ENCODE measurements at regions not wholly inside any gene's neighbourhood (a gene's known extent, or its start where the extent isn't known, plus 50 kb on each side); places are given as distances from the start of the nearest gene placed in this dataset.

DNA sequence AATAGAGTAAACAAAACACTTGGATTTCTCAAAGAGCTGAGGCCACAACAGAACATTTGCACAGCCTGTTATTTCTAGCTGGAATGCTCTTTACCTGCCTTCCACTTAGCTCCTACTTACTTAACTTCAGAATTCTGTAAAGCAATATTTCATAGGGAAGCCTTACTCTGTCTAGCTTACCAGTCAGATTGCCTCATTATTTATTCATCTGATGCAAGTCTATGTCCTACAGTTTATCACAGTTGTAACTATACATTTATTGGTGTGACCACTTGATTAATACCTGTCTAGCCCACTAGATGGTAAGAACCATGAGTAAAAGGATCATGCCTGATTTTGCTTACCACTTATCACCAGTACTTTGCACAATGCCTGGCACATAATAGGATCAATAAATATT, 56.1 kb upstream of the ME3 start:
- H3K27ac ChIP-seq (ENCODE audit: low read depth, low read length, poor library complexity, severe bottlenecking), result no peak overlapping the region
- no peaks in the 10 kb centered on the region for H3K9me2 ChIP-seq (ENCODE audit: insufficient read depth, low read length)
- H4K20me1 ChIP-seq (ENCODE audit: insufficient read depth, low read length), result no peaks in the 10 kb centered on the region
- no peaks in the 10 kb centered on the region for H3K36me3 ChIP-seq (ENCODE audit: insufficient read depth, low read length)
- H3K79me2 ChIP-seq (ENCODE audit: insufficient read depth, low read depth, low read length), result no peaks in the 10 kb centered on the region
- H2AFZ ChIP-seq (ENCODE audit: low read length), result no peak overlapping the region
- TF ChIP-seq, protein P1, sequence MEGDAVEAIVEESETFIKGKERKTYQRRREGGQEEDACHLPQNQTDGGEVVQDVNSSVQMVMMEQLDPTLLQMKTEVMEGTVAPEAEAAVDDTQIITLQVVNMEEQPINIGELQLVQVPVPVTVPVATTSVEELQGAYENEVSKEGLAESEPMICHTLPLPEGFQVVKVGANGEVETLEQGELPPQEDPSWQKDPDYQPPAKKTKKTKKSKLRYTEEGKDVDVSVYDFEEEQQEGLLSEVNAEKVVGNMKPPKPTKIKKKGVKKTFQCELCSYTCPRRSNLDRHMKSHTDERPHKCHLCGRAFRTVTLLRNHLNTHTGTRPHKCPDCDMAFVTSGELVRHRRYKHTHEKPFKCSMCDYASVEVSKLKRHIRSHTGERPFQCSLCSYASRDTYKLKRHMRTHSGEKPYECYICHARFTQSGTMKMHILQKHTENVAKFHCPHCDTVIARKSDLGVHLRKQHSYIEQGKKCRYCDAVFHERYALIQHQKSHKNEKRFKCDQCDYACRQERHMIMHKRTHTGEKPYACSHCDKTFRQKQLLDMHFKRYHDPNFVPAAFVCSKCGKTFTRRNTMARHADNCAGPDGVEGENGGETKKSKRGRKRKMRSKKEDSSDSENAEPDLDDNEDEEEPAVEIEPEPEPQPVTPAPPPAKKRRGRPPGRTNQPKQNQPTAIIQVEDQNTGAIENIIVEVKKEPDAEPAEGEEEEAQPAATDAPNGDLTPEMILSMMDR (conservative IDR thresholded peaks at IDR 0.05; ENCODE audit: low read length), result no peak
- TF ChIP-seq EZH2phosphoT487 (IDR thresholded peaks at IDR 0.05; ENCODE audit: borderline replicate concordance, low read depth, low read length), result no peak
- H3K9me3 ChIP-seq (ENCODE audit: low read length), result no peaks in the 10 kb centered on the region
- H3K4me3 ChIP-seq (ENCODE audit: low read depth, low read length, poor library complexity, severe bottlenecking), result no peak overlapping the region
- no peak for DNase-seq (ENCODE audit: low spot score)
- intact Hi-C loops (cut with micrococcal nuclease; ENCODE audit: unreplicated experiment), result no loop called here
- no peak overlapping the region for H3K4me2 ChIP-seq (ENCODE audit: low read length)
- no TSS peak for BruUV-seq (replicated peaks)
- no peaks in the 10 kb centered on the region for H3K4me1 ChIP-seq (ENCODE audit: insufficient read depth, low read length, poor library complexity, severe bottlenecking)
- CTCF ChIA-PET (ENCODE audit: unreplicated experiment), result no interaction called here
- POLR2A ChIA-PET, result no interaction called here

DNA sequence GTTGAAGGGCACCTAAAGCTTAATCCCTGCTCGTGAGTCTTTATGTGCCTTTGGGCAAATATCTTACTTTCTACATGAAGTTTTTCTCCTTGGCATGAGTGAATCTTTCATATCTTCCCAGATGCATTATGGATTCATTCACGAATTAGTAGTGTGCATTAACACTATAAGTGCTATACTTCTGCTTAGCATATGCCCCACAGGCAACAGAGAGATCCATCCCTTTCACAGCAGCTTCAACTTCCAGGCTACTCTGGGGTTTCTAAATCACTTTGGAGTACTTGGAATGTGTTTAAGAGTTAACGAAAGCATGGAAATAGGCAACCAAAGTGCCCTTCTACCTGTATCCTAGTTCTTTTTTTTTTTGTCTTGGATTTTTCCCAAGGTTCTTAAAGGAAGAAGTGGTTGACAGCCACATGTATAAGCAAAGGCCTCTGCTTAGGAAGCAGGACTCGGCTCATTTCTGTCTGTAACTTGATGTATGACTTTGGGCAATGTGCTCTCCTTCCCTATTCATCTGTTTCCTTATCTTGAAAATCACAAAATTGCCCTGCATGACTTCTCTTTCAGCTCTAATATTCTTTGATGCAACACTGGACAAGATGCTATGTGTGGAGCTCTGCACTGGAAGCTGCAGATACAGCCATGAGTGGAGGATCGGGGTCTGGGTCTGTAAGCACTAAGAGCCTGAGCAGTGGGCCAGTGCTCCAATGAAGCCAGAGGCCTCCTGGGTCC, 54.5 kb upstream of the ME3 start:
- no peak overlapping the region for H3K4me3 ChIP-seq (ENCODE audit: low read depth, low read length, poor library complexity, severe bottlenecking)
- DNase-seq (ENCODE audit: low spot score), result no peak
- no peak overlapping the region for H3K27ac ChIP-seq (ENCODE audit: low read depth, low read length, poor library complexity, severe bottlenecking)
- BruUV-seq (replicated peaks), result no TSS peak
- TF ChIP-seq, protein P1 (conservative IDR thresholded peaks at IDR 0.05; ENCODE audit: low read length), result no peak
- TF ChIP-seq EZH2phosphoT487 (IDR thresholded peaks at IDR 0.05; ENCODE audit: borderline replicate concordance, low read depth, low read length), result no peak
- no peak overlapping the region for H3K4me2 ChIP-seq (ENCODE audit: low read length)
- H3K4me1 ChIP-seq (ENCODE audit: insufficient read depth, low read length, poor library complexity, severe bottlenecking), result no peaks in the 10 kb centered on the region
- H3K9me2 ChIP-seq (ENCODE audit: insufficient read depth, low read length), result no peaks in the 10 kb centered on the region
- no peaks in the 10 kb centered on the region for H3K36me3 ChIP-seq (ENCODE audit: insufficient read depth, low read length)
- POLR2A ChIA-PET, result no interaction called here
- CTCF ChIA-PET (ENCODE audit: unreplicated experiment), result no interaction called here
- no peaks in the 10 kb centered on the region for H4K20me1 ChIP-seq (ENCODE audit: insufficient read depth, low read length)
- no peak overlapping the region for H2AFZ ChIP-seq (ENCODE audit: low read length)
- H3K9me3 ChIP-seq (ENCODE audit: low read length), result 0 out of 2 replicates have a peak, but pooled peaks cover 3% of the 10 kb centered on the region
- intact Hi-C loops (cut with micrococcal nuclease; ENCODE audit: unreplicated experiment), result no loop called here
- no peaks in the 10 kb centered on the region for H3K79me2 ChIP-seq (ENCODE audit: insufficient read depth, low read depth, low read length)

DNA sequence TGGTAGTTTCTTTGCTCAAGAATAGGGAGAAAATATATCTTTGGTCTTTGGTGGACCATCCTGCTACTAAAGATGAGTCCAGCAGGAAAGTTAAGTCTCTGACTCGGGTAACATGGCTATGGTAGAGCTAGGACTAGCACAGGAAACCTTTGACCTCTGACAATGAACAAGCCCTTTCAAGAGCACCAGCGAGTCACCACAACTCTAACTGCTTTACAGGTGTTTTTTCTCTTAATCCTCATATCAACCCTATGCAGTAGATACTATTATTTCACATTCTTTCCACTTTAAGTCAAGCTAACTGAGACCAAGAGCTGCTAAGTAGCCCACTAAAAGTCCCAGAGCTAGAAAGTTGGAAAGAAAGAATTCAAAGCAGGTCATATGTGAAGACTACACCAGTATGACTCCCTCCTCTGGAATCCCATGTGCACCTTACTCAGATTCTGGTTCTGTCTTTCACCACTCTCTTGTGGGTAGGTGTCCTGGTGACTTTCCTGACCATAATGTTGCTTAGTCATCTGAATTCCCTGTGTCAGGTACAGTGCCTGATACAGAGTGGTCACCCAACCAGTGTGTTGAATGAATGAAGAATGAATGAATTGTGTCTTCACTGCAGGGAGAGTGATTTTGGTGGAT, 53.8 kb upstream of the ME3 start:
- H2AFZ ChIP-seq (ENCODE audit: low read length), result no peak overlapping the region
- BruUV-seq (replicated peaks), result no TSS peak

More for the DNA sequence above, 53.8 kb upstream of the ME3 start:
- intact Hi-C loops (cut with micrococcal nuclease; ENCODE audit: unreplicated experiment), result no loop called here
- H3K79me2 ChIP-seq (ENCODE audit: insufficient read depth, low read depth, low read length), result no peaks in the 10 kb centered on the region
- H3K4me1 ChIP-seq (ENCODE audit: insufficient read depth, low read length, poor library complexity, severe bottlenecking), result no peaks in the 10 kb centered on the region
- CTCF ChIA-PET (ENCODE audit: unreplicated experiment), result no interaction called here
- no peak overlapping the region for H3K27ac ChIP-seq (ENCODE audit: low read depth, low read length, poor library complexity, severe bottlenecking)
- no peak for DNase-seq (ENCODE audit: low spot score)
- H3K9me2 ChIP-seq (ENCODE audit: insufficient read depth, low read length), result no peaks in the 10 kb centered on the region
- no peaks in the 10 kb centered on the region for H3K36me3 ChIP-seq (ENCODE audit: insufficient read depth, low read length)
- H3K4me2 ChIP-seq (ENCODE audit: low read length), result no peak overlapping the region
- 0 out of 2 replicates have a peak, but pooled peaks cover 3% of the 10 kb centered on the region for H3K9me3 ChIP-seq (ENCODE audit: low read length)
- POLR2A ChIA-PET, result no interaction called here
- H3K4me3 ChIP-seq (ENCODE audit: low read depth, low read length, poor library complexity, severe bottlenecking), result no peak overlapping the region
- no peak for TF ChIP-seq EZH2phosphoT487 (IDR thresholded peaks at IDR 0.05; ENCODE audit: borderline replicate concordance, low read depth, low read length)
- TF ChIP-seq, protein P1 (conservative IDR thresholded peaks at IDR 0.05; ENCODE audit: low read length), result no peak
- H4K20me1 ChIP-seq (ENCODE audit: insufficient read depth, low read length), result no peaks in the 10 kb centered on the region

Data from OCI-LY7 (cell line).